NCI-H1417 (cell line): ENCODE measurements at regions not wholly inside any gene's neighbourhood (a gene's known extent, or its start where the extent isn't known, plus 50 kb on each side); places are given as distances from the start of the nearest gene placed in this dataset.

Source experiments
- DNase-seq, 3 experiments: peaks; one replicate each; lab custom pipeline; 2025; lab: John Stamatoyannopoulos, UW

GRCh38 chrX:28039258-28039657, 58.0 kb upstream of the DCAF8L1 start:
- no peak for DNase-seq
